GM18907 (cell line): ENCODE measurements at regions not wholly inside any gene's neighbourhood (a gene's known extent, or its start where the extent isn't known, plus 50 kb on each side); places are given as distances from the start of the nearest gene placed in this dataset.

Experiments
- ATAC-seq: cut with Tn5 transposase; IDR thresholded peaks from one replicate; pipeline ENCODE4 v1.9.1; 2021; ENCODE audit warnings: mild to moderate bottlenecking, moderate library complexity; ENCODE audit not compliant: unreplicated experiment

GRCh38 chr7:68321776-68322496 is 1276.3 kb upstream of the AUTS2 start:
- ATAC-seq, result no peak

DNA sequence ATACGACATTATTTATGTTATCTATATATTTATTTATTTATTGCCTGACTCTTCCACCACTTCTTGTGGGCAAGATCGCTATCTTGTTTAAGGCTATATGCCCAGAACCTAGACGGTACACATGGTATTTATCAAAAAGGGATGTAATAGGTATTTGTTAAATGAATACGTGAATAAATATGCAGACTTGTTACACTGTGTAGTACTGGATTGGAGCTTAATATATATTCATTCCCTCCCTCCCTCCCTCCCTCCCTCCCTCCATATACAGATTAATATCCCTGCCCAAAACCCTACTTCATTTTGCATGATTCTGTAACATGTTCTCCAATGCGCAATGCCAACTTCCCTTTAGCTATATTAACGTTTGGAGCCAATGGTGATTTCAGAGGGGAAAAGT is 1273.7 kb upstream of the AUTS2 start:
- ATAC-seq, result no peak

GRCh38 chr7:68334216-68334615 is 1264.1 kb upstream of the AUTS2 start:
- no peak for ATAC-seq

- ATAC-seq, result no peak
These were observed 1263.5 kb upstream of the AUTS2 start for GRCh38 chr7:68334636-68335272.

- ATAC-seq, result no peak
These were observed 1261.7 kb upstream of the AUTS2 start for GRCh38 chr7:68336594-68336993.

DNA sequence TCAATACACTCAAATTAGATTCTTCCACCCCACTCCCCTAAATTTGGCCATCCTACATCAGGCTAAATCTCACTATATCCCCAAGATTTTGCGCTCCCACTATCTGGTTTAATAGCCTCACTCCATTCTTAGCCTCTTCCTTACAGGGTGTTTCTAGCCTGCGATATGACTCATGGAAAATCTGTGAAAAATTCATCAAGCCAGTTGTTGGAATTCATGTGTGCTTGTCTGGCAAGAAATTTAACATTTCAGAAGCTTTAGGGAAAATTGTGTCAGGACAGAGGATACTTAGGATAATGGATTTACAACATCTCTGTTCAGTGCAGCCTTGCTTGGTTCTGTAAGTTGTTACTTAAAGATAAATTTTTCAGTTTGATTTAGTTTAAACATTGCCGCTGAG is 1249.9 kb upstream of the AUTS2 start:
- ATAC-seq, result no peak

DNA sequence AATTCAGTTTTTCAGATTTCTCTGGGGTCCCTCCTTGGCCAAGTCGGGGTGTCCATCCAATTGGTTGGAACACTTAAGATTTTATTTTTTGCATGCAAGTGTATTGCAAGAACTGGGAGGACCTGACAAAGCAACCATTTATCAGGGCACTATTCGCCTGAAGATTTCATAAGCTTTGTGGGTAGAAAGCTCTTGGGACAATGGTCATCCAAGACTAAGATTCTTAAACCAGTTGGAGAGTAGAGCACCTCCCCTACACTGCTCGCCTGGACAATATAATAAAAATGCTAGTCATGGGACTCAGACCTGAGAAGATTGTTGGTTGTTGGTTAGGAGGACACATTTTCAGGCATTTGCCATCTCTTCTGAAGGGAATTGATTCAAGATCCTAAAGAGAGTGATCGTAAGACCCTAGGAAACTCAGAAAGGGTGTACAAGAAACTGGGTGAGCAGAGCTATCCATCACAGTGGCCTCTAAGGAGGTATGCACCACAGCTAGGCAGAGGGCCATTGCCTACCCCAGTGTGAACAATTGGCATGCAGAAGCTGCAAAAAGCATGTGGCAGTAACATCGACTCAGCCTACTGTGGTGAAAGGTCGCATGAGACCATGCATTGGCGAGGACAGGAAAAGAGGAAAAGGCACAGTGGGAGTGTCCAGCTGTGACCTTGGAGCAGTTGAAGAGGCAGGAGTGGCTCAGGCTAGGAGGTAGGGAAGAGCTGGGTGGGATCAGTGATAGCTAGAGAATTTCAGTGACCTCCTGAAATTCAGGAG is 1235.3 kb upstream of the AUTS2 start:
- ATAC-seq, result no peak

DNA sequence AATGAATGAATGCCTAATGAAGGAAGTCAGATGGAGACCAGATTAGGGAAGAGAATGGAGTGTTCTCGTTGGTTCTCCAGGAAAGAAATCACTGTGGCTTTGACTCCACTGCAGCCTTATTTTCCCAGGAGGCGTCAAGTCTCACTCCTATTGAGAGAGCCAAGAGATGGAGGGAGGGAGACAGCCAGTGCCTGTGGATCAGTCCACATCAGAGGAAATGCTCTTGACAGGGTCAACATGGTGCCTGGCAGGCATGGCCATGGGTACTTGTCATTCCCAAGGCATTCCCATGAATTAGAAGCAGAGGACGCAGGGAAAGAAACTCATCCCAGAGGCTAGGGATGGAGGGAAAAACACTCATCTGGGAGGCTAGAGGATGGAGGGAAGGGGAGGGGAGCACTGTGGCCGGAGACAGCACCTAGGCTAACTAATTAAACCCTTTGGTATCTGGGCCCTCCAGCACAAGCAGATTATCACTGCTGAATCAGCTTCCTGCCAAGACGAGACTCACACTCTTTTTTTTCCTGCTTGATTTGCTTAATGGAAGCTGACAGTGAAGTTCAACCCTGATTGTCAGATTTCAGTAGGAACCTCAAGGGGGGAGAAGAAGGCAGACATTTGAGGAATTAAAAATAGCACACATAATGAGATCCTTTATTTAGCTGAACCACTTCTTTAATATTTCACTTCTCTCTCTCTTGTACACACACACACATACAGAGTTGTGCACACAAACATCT is 1233.2 kb upstream of the AUTS2 start:
- no peak for ATAC-seq

DNA sequence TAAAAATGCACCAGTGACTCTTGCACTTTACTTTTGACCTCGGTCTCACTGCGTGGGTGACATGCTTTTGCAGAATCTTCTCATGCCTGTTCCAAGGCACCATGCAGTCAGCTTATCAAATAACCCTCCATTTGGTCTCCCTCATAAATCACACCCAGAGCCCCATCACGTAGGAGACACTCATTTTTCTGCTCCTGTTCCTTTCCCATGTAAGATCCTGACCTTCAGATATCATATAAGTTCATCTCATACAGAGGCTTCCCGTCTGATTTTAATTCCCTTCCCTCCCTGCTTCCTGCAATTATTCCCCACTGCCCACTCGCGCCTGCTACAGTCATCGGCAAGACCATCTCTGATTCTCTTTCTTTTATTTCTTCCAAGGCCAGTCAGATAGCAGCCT is 1226.3 kb upstream of the AUTS2 start:
- no peak for ATAC-seq

DNA sequence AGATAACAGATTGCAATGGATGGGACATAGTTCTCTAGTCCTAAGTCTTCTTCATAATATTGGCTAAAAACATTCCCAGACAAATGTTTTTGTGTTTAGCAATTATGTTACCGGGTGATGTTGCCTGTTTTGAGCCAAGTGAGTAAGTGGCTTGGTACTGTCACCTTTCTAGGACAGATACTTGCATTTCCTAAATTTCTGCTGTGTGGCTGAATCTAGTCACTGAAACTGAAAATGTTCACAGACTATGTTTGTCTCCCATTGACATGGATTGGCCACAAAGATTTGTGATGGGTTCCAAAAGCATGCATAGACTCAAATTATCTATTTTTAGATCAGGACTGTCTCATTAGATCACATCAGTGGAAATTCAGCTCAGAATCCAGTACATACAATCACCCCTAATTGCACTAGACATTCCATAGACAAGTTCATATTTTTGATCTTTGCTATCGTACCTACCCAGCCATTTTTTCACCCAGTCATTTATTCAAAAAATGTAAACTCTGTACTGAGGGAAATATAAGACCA is 1222.1 kb upstream of the AUTS2 start:
- ATAC-seq, result no peak

GRCh38 chr7:68381731-68382130 is 1216.5 kb upstream of the AUTS2 start:
- ATAC-seq, result no peak

DNA sequence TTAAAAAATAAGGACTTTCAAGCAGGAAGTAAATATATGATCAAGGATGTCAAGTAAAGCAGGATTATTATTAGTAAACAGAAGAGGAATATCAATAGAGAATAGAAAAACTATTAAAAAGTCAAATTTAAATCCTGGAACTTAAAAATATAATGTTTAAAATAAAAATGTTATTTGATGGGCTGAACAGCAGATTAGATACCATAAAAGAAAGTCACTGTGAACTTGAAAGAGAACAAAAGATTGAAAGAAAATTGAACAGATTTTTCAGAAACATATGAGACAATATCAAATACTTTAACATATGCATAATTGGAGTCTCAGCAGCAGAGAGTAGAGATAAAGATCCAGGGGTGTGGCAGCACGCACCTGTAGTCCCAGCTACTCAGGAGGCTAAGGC is 1213.7 kb upstream of the AUTS2 start:
- ATAC-seq, result no peak

GRCh38 chr7:68393051-68393450 is 1205.2 kb upstream of the AUTS2 start:
- ATAC-seq, result no peak

GRCh38 chr7:68394131-68394530 is 1204.1 kb upstream of the AUTS2 start:
- ATAC-seq, result no peak

- ATAC-seq, result no peak
These were observed 1198.2 kb upstream of the AUTS2 start for GRCh38 chr7:68399991-68400590.

DNA sequence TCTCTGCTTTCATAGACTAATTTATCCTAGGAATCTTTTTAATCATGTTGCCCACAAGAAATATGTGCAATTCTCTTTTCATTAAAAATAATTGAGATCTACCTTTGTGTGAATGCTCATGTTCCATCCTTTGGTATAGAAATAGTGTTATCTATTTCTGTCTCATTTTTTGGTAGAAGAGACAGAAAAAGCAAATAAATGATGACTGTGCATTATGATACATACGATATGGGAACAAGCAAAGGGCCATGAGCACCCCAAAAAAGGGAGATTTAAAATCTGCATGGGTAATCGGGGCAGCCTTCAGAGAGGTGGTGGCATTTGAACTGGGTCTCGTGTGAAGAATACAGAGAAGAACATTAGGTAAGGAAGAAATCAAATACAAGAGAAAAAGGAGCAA is 1197.5 kb upstream of the AUTS2 start:
- ATAC-seq, result no peak

DNA sequence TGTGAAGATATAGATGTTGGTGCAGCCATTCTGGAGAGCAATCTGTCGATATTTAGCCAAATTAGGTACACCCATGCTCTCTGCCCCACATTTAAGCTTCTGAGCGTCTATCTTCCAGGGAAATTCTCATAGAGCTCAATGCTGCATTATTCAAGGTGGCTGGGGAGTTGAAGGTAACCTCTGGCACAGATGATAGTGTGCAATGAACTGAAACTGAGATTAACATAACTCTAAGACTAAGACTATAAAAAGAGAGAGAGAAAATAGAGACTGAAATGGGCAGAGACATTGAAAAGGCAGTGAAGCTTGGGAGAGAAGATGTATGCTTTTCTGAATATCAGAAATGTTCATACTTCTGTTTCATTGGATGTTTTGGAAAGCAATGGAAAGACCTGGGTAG is 1197.0 kb upstream of the AUTS2 start:
- ATAC-seq, result no peak

DNA sequence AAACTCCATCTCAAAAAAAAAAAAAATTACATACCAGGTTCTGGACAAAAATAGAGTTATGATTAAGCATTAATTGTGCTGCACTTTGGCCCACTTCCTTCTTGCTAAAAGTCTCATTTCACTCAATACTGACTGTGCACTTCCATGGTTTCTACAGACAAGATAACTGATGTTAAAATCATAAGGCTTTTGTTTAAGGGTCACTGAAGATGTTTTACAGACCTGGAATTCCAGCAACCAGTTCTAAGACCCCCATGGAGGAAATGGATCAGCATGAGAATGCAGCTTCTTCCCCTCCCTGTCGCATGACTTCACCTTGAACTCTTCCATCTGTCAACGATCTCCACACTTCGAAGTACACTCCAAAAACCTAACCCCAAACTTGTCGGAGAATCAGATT is 1191.8 kb upstream of the AUTS2 start:
- ATAC-seq, result no peak

DNA sequence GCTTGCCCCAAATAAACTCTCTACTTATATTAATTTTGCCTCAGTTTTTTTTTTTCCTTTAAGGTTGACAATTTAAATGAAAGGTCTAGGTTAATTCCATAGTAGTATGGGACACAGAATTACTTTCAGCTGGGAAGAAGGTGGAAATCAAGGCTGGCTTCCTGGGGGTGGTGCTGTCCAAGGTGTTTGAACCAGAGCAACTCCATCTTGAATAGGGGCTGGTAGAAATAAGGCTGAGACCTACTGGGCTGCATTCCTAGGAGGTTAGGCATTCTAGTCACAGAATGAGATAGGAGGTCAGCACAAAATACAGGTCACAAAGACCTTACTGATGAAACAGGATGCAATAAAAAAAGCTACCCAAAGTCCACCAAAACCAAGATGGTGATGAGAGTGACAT is 1190.8 kb upstream of the AUTS2 start:
- ATAC-seq, result no peak

- no peak for ATAC-seq
These were observed 1189.4 kb upstream of the AUTS2 start for GRCh38 chr7:68408873-68409272.

DNA sequence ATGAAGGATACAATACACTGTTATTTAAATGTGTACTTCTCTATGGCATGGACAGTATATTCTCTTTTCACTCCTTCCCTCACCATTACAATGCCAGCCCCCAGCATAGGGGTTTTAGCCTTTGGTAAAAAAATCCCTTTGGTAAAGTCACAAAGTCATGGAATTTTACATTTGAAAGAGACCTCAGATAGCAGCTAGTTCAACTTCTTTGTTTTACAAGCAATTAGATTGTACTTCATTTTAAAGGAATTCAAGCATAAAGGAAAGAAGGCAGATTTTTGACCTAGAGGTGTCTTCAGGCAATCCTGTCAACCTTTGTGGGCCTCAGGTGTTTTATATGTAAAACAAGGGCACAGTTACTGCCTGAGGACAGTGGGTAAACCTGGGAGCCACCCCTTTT is 1188.4 kb upstream of the AUTS2 start:
- ATAC-seq, result no peak
